Left colon (tissue), 2 donors: ENCODE measurements at regions not wholly inside any gene's neighbourhood (a gene's known extent, or its start where the extent isn't known, plus 50 kb on each side); places are given as distances from the start of the nearest gene placed in this dataset.

Experiments
- ATAC-seq: fragments of 200-7000 bp; cut with Tn5 transposase; one replicate; pipeline ENCODE4 v1.9.1; 2020; ENCODE audit warnings: mild to moderate bottlenecking, moderate library complexity
- DNase-seq, 2 donors: peaks; one replicate each; pipeline ENCODE4 v3.0.0-alpha.2; 2020
- intact Hi-C, 2 donors: fragments of 100-400 bp; cut with DNase I in 1 of 2; cut with micrococcal nuclease in 1 of 2; formaldehyde crosslinking; loops; one replicate each; pipeline versions ENCODE4 v1.11.2 to v1.14.0; 2022; cut with DNase I, micrococcal nuclease
- donor health status: DM: no; HTN: no; CAD: no.
- donor health status: DM: yes; HTN: yes; CAD: no.

DNA sequence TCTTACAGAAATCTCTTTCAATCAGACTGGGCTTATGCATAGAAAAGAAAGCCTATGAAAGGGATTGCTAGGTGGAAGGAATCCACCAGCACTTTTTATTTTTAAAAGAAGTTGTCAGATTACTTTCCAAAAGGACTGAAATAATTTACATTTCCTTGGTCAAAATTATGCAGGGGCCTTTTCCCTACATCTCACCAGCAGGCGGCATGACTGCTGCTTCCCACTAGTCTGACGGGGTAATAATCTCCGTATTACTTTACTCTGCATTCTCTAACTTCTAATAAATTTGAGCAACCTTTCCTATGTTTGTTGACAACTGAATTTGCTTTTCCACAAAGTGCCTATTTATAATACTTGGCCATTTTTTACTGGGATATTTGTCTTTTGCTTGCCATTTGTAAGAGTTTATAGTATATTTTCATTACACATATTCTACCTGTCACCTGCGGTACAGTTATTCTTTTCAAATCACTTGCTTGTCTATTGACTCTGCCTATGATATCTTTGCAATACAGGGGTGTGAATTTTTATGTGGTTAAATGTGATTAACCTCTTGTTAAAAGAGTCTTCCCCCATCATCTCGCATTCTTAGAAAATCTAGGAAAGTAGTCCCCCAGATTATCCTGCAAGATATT, 51.9 kb upstream of the USP47 start:
- ATAC-seq (no peak), DNase-seq (peak in 1 of 2 donors; percentile 13)
- intact Hi-C loops: loop anchor here (5.0 to 10.0 kb wide), 3 partner anchors 755 to 995 kb away; no protein-coding TSS in a partner anchor

DNA sequence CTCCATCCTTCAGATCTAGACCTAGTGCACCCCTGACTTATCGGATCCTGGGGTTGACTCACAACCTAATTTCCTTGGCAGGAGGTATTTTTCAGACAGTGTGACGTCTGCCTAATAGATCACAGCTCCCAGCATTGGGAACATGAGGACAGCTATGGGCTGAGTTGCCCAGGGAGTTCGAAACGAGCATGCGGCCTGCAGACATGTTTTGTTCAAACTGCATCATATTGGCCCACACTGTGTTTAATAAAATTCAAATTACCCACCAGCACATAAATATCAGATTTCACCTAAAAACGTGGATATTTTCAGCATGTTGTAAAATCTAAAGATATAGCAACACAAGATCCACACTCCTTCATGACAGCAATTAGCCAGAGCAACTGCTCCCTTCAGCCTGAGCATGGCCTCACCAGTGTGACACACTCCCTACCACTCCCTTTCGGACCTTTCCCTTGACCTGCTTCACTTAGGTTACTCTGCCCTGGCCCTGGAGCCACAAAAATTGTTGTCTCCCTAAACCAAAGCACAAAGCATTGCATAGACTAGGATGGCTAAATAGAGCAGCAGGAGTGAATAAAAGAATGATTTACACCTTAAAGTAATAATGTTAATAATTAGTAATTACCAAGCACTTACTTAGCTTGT, 53.6 kb upstream of the USP47 start:
- intact Hi-C loops: loop anchor here (5.0 to 10.0 kb wide), 3 partner anchors 753 to 993 kb away; no protein-coding TSS in a partner anchor
- DNase-seq (no peak), ATAC-seq (peak; percentile 34)

GRCh38 chr11:11787305-11788062, 54.3 kb upstream of the USP47 start:
- intact Hi-C loops: loop anchor here (5.0 to 10.0 kb wide), 3 partner anchors 753 to 993 kb away; no protein-coding TSS in a partner anchor
- DNase-seq (peak; percentile 55 to 79), ATAC-seq (peak; percentile 94)

- DNase-seq (no peak), ATAC-seq (no peak)
- intact Hi-C loops: loop anchor here (5.0 to 10.0 kb wide), 3 partner anchors 752 to 992 kb away; no protein-coding TSS in a partner anchor
Measured at GRCh38 chr11:11786771-11787170, 55.0 kb upstream of the USP47 start.

DNA sequence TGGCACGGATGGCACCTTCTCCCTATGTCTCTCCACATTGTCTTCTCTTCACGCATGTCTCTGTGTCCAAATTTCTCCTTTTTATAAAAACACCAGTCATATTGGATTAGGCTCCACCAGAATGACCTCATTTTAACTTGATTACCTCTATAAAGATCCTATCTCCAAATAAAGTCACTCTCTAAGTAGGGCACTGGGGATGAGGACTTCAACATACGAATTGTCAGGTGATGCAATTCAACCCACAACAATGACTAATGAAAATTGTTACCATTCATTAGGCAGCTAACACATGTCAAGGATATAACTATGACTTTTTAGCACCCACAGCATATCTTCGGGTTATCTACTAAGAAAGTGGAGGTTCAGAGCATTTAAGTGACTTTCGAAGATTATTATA, 55.5 kb upstream of the USP47 start:
- intact Hi-C loops: loop anchor here (5.0 to 10.0 kb wide), 3 partner anchors 751 to 991 kb away; no protein-coding TSS in a partner anchor
- DNase-seq: no peak
- no peak for ATAC-seq

- DNase-seq: peak; percentile 28 to 62
- peak; percentile 89 for ATAC-seq
- intact Hi-C loops: loop anchor here (10.0 kb wide), 2 partner anchors 748 to 988 kb away; no protein-coding TSS in a partner anchor
Measured at GRCh38 chr11:11782532-11783110, 59.2 kb upstream of the USP47 start.

- ATAC-seq (no peak), DNase-seq (no peak)
- intact Hi-C loops: loop anchor here (10.0 kb wide), 2 partner anchors 746 to 986 kb away; no protein-coding TSS in a partner anchor
Measured at GRCh38 chr11:11780858-11781257, 60.9 kb upstream of the USP47 start.

DNA sequence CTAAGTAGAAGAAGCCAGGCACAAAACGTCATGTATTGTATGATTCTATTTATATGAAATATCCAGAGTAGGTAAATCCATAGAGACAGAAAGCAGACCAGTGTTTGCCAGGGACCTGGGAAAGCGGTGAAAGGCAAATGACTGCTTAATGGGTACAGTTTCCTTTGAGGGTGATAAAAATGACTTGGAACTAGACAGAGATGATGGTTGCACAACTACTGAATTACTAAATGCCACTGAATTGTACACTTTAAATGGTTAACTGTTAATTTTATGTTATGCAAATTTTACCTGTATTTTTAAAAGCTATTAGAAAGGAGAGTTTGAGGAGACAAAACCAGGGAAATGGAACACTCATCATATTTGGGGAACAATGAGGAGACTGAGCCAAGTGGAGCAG, 61.8 kb upstream of the USP47 start:
- DNase-seq (no peak), ATAC-seq (no peak)
- intact Hi-C loops: loop anchor here (10.0 kb wide), 2 partner anchors 745 to 985 kb away; no protein-coding TSS in a partner anchor

DNA sequence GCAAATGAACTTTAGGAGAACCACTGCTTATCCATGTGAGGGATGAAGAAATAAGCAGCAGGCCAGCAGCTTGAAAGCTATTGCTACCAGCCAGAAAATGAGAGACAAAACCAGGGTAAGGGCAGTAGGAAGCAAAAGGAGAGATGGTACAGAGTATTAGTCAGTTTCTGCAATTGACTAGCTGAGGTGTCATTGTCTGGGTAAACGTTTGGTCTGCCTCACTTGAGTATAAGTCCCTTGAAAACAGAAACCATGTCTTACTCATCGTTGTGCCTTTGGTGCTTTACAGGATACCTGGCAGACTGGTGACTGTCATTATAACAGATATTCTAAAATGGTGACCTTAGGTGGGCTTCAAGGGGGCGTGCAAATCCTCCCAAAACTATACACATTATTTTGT, 63.9 kb upstream of the USP47 start:
- no peak for ATAC-seq
- DNase-seq: no peak
- intact Hi-C loops: no loop called here

GRCh38 chr11:11776714-11777113, 65.1 kb upstream of the USP47 start:
- intact Hi-C loops: no loop called here
- ATAC-seq: no peak

GRCh38 chr11:11774928-11775327, 66.8 kb upstream of the USP47 start:
- intact Hi-C loops: no loop called here
- ATAC-seq: no peak
- DNase-seq: no peak

More at GRCh38 chr11:11776714-11777113, 65.1 kb upstream of the USP47 start:
- DNase-seq: no peak

- intact Hi-C loops: no loop called here
- ATAC-seq: no peak
Measured at GRCh38 chr11:11772865-11773515, 68.8 kb upstream of the USP47 start.

GRCh38 chr11:11770921-11771486, 70.8 kb upstream of the USP47 start:
- intact Hi-C loops: no loop called here
- no peak for ATAC-seq
- DNase-seq: no peak

More at GRCh38 chr11:11772865-11773515, 68.8 kb upstream of the USP47 start:
- DNase-seq: no peak

GRCh38 chr11:11770296-11770695, 71.5 kb upstream of the USP47 start:
- ATAC-seq (no peak), DNase-seq (no peak)
- intact Hi-C loops: no loop called here

GRCh38 chr11:11769782-11770181, 72.0 kb upstream of the USP47 start:
- intact Hi-C loops: no loop called here
- no peak for DNase-seq
- no peak for ATAC-seq

DNA sequence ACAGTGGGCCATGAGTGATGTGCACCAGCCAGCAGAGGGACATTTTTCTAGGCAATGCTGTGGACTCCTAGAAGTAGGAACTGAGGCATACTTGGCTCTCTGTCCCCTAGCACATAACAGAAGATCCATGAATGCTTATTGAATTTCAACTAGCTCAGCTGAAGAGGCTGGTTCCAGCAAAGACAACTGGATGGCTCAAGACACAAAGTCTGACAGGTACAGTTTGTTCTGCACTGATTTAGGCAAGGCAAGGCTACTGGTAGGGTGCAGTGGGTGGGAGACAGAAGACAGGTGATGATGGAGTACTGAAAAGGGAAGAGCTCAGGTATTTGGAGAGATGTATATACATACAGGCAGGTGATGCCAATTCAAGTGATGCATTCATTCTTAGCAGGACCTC, 72.4 kb upstream of the USP47 start:
- intact Hi-C loops: no loop called here
- DNase-seq: no peak
- no peak for ATAC-seq

DNA sequence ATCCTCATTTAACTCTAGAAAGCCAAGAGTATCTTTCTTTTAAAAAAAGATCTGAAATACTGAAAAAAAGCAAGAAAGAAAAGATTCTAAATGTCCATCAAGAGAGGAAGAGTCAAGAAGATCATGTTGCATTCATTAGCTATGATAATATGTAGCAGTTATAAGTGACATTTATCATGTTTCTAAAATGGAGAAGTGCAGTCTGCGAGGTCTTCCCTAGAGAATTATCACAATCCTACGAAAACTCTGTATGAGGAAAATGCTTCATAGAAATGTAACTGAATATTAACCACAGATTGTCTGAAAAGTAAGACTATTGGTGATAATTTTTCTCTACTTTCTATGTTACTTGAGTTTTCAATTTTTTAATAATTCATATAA, 77.4 kb upstream of the USP47 start:
- no peak for DNase-seq
- ATAC-seq: no peak
- intact Hi-C loops: no loop called here

DNA sequence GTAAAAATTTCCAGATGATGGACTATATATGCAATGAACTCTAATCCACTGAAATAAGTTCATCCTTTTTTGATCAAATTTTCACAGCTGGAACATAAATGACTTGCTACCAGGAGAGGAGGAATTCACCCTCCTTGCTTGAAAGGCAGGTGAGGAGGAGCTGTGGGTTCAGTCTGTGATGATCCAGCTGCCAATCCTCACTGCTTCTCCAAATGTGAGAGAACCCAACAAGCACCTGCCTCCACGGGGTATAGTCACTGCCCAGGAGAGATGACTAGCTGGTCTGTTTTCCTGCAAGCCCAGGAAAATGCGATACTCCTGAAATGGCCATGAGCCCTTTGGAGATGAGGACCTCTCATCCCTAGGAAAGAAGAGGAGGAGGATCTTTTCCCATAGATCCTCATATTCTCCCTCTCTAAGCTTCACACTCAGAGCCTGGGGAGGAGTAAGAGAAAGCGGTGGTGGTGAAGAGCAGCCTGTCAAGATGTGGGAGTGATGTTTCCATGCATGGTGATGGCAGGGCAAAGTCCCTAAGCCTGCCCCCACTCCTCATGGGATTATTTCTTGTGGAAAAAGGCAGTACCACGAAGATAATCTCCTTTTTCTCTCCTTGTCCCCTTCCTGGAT, 77.9 kb upstream of the USP47 start:
- intact Hi-C loops: no loop called here
- DNase-seq (no peak), ATAC-seq (no peak)
